GM12874 (cell line): ENCODE measurements at regions not wholly inside any gene's neighbourhood (a gene's known extent, or its start where the extent isn't known, plus 50 kb on each side); places are given as distances from the start of the nearest gene placed in this dataset.

Source experiments
- CTCF ChIP-seq: IDR thresholded peaks from 2 replicates; pipeline ENCODE4 v1.5.1; 2011; ENCODE audit warnings: low read depth, mild to moderate bottlenecking, control low read depth, low read length, moderate library complexity; ENCODE audit not compliant: insufficient read depth

GRCh38 chr1:190908691-190909090, 431.0 kb upstream of the BRINP3 start:
- TF ChIP-seq CTCF = no peak

GRCh38 chr1:190935925-190936324, 458.3 kb upstream of the BRINP3 start:
- no peak for TF ChIP-seq CTCF

- TF ChIP-seq CTCF = no peak
Measured at GRCh38 chr1:190936337-190936736, 458.7 kb upstream of the BRINP3 start.

GRCh38 chr1:190940951-190941350, 463.3 kb upstream of the BRINP3 start:
- TF ChIP-seq CTCF = no peak

- no peak for TF ChIP-seq CTCF
Measured at GRCh38 chr1:190942475-190942874, 464.8 kb upstream of the BRINP3 start.

- no peak for TF ChIP-seq CTCF
Measured at GRCh38 chr1:190949939-190950338, 472.3 kb upstream of the BRINP3 start.

GRCh38 chr1:190957565-190957964, 479.9 kb upstream of the BRINP3 start:
- TF ChIP-seq CTCF = no peak

- TF ChIP-seq CTCF = no peak
Measured at GRCh38 chr1:190963321-190963720, 485.7 kb upstream of the BRINP3 start.
